WTC11 (cell line): ENCODE measurements at regions not wholly inside any gene's neighbourhood (a gene's known extent, or its start where the extent isn't known, plus 50 kb on each side); places are given as distances from the start of the nearest gene placed in this dataset.

Source experiments
- ATAC-seq: fragments of 200-7000 bp; cut with Tn5 transposase; 2 replicates; pipeline ENCODE4 v1.10.0; 2021; ENCODE audit warnings: mild to moderate bottlenecking, moderate library complexity
- CTCF ChIA-PET: fragments of 300-600 bp; sonication (Branson Sonifier 250); formaldehyde crosslinking; loops from one replicate; lab custom pipeline; 2021; ENCODE audit warnings: antibody characterized with exemption; lab: Charles Lee
- POLR2A ChIA-PET: fragments of 350-600 bp; sonication (Branson Sonifier 250); formaldehyde crosslinking; loops from one replicate; lab custom pipeline; 2021; ENCODE audit warnings: antibody characterized with exemption; lab: Charles Lee
- DNase-seq: peaks from one replicate; pipeline ENCODE4 v3.0.0; 2021; ENCODE audit warnings: low spot score
- H3K27ac Mint-ChIP-seq: 2 replicates; pipeline ENCODE4 v1.8.0; 2021; ENCODE audit warnings: mixed read lengths
- H3K27me3 Mint-ChIP-seq: 2 replicates; pipeline ENCODE4 v1.8.0; 2021; ENCODE audit warnings: low read depth, mild to moderate bottlenecking, moderate library complexity, mixed read lengths
- H3K36me3 Mint-ChIP-seq: 2 replicates; pipeline ENCODE4 v1.8.0; 2021; ENCODE audit warnings: mixed read lengths
- H3K4me1 Mint-ChIP-seq: 2 replicates; pipeline ENCODE4 v1.8.0; 2022; ENCODE audit warnings: mixed read lengths
- H3K4me3 Mint-ChIP-seq: 2 replicates; pipeline ENCODE4 v1.8.0; 2021; ENCODE audit warnings: mild to moderate bottlenecking, moderate library complexity, mixed read lengths
- H3K9me3 Mint-ChIP-seq: 2 replicates; pipeline ENCODE4 v1.8.0; 2021; ENCODE audit warnings: mixed read lengths
- ARID4B ChIP-seq: sonication (generic); formaldehyde crosslinking; IDR thresholded peaks from 2 replicates; pipeline ENCODE4 v1.8.0; 2023; ENCODE audit warnings: missing genetic modification reagents, mild to moderate bottlenecking, borderline replicate concordance
- EMX1 ChIP-seq: fragments of 250-450 bp; sonication (Bioruptor Pico); IDR thresholded peaks from 2 replicates; pipeline ENCODE4 v1.8.0; 2021; ENCODE audit warnings: mild to moderate bottlenecking
- FOXK1 ChIP-seq: sonication (generic); formaldehyde crosslinking; IDR thresholded peaks from 2 replicates; pipeline ENCODE4 v1.8.0; 2022; ENCODE audit warnings: mild to moderate bottlenecking, moderate library complexity, missing genetic modification reagents
- FOXP4 ChIP-seq: sonication (generic); formaldehyde crosslinking; IDR thresholded peaks from 2 replicates; pipeline ENCODE4 v1.8.0; 2022; ENCODE audit warnings: mild to moderate bottlenecking, missing genetic modification reagents
- GABPB1 ChIP-seq: sonication (generic); formaldehyde crosslinking; IDR thresholded peaks from 2 replicates; pipeline ENCODE4 v1.8.1; 2023; ENCODE audit warnings: mild to moderate bottlenecking, missing genetic modification reagents
- NFATC4 ChIP-seq: fragments of 250-450 bp; sonication (Bioruptor Pico); IDR thresholded peaks from 2 replicates; pipeline ENCODE4 v1.9.0; 2021; ENCODE audit warnings: mild to moderate bottlenecking
- PRRX2 ChIP-seq: fragments of 250-450 bp; sonication (Bioruptor Pico); IDR thresholded peaks from 2 replicates; pipeline ENCODE4 v1.8.0; 2021; ENCODE audit warnings: mild to moderate bottlenecking
- ZBTB21 ChIP-seq: sonication (generic); formaldehyde crosslinking; IDR thresholded peaks from 2 replicates; pipeline ENCODE4 v1.8.1; 2023; ENCODE audit warnings: mild to moderate bottlenecking, missing genetic modification reagents, borderline replicate concordance
- ZNF396 ChIP-seq: fragments of 250-450 bp; sonication (Bioruptor Pico); IDR thresholded peaks from 2 replicates; pipeline ENCODE4 v1.8.0; 2021; ENCODE audit warnings: mild to moderate bottlenecking, moderate library complexity, borderline replicate concordance
- ZNF423 ChIP-seq: fragments of 250-450 bp; sonication (Bioruptor Pico); IDR thresholded peaks from 2 replicates; pipeline ENCODE4 v2.1.2; 2022; ENCODE audit warnings: mild to moderate bottlenecking, moderate library complexity
- ZNF532 ChIP-seq: fragments of 250-450 bp; sonication (Bioruptor Pico); IDR thresholded peaks from 2 replicates; pipeline ENCODE4 v1.9.0; 2021; ENCODE audit warnings: mild to moderate bottlenecking, borderline replicate concordance
- ZSCAN18 ChIP-seq: fragments of 250-450 bp; sonication (Bioruptor Pico); IDR thresholded peaks from 2 replicates; pipeline ENCODE4 v2.1.2; 2022; ENCODE audit warnings: mild to moderate bottlenecking, moderate library complexity

- TF ChIP-seq ZNF532 (CRISPR knock-in tag), result no peak
Measured at GRCh38 chr17:83189044-83190003, 109.9 kb downstream of the METRNL start (continued).

- H3K4me3 Mint-ChIP-seq, result no peak overlapping the region
- no peak for DNase-seq
- TF ChIP-seq EMX1 (CRISPR knock-in tag) (no peak), ZSCAN18 (no peak), GABPB1 (CRISPR knock-in tag) (0 out of 2 replicates have a peak, but pooled peaks have one; percentile 2), PRRX2 (CRISPR knock-in tag) (no peak), ZNF423 (no peak), ZNF396 (CRISPR knock-in tag) (no peak), ZBTB21 (no peak)
- peaks cover 5% of the 10 kb centered on the region; the same call in 1 of the 2 replicates for H3K27me3 Mint-ChIP-seq
- no peak for ATAC-seq
- peaks cover 37% of the 10 kb centered on the region for H3K9me3 Mint-ChIP-seq
- H3K27ac Mint-ChIP-seq, result no peak overlapping the region
- H3K4me1 Mint-ChIP-seq, result no peaks in the 10 kb centered on the region
- H3K36me3 Mint-ChIP-seq, result 0 out of 2 replicates have a peak, but pooled peaks cover 3% of the 10 kb centered on the region
- ChIA-PET CTCF (no interaction called here), POLR2A (no interaction called here)
Measured at GRCh38 chr17:83190004-83190385, 110.6 kb downstream of the METRNL start.

GRCh38 chr17:83190601-83191387 is 111.4 kb downstream of the METRNL start:
- peaks cover 5% of the 10 kb centered on the region; the same call in 1 of the 2 replicates for H3K27me3 Mint-ChIP-seq
- no peak for TF ChIP-seq FOXK1 (CRISPR knock-in tag)
- no peak for ATAC-seq
- POLR2A ChIA-PET, result no interaction called here
- CTCF ChIA-PET, result no interaction called here
- H3K36me3 Mint-ChIP-seq, result 0 out of 2 replicates have a peak, but pooled peaks cover 3% of the 10 kb centered on the region
- no peak overlapping the region for H3K4me3 Mint-ChIP-seq
- no peak overlapping the region for H3K27ac Mint-ChIP-seq
- no peaks in the 10 kb centered on the region for H3K4me1 Mint-ChIP-seq
- no peak for DNase-seq
- peaks cover 37% of the 10 kb centered on the region for H3K9me3 Mint-ChIP-seq

GRCh38 chr17:83191388-83192160 is 112.2 kb downstream of the METRNL start:
- DNase-seq (peak; percentile 3), ATAC-seq (no peak)
- H3K9me3 Mint-ChIP-seq, result peaks cover 35% of the 10 kb centered on the region
- POLR2A ChIA-PET, result no interaction called here
- H3K4me3 Mint-ChIP-seq, result no peak overlapping the region
- H3K27ac Mint-ChIP-seq, result no peak overlapping the region
- H3K36me3 Mint-ChIP-seq, result peaks cover 3% of the 10 kb centered on the region; the same call in 1 of the 2 replicates
- CTCF ChIA-PET, result no interaction called here
- peaks cover 5% of the 10 kb centered on the region for H3K27me3 Mint-ChIP-seq
- H3K4me1 Mint-ChIP-seq, result no peaks in the 10 kb centered on the region
- TF ChIP-seq ZNF423 (no peak), ARID4B (CRISPR knock-in tag) (no peak), ZNF396 (CRISPR knock-in tag) (no peak), FOXP4 (CRISPR knock-in tag) (no peak), NFATC4 (CRISPR knock-in tag) (no peak)
